GM21390 (cell line): ENCODE measurements at regions not wholly inside any gene's neighbourhood (a gene's known extent, or its start where the extent isn't known, plus 50 kb on each side); places are given as distances from the start of the nearest gene placed in this dataset.
"Not testable (repeated sequence)": the region's sequence is repeated elsewhere in the genome, so short reads cannot be mapped to it uniquely, and the experiment has no call there.

Experiments
- ATAC-seq: cut with Tn5 transposase; IDR thresholded peaks from one replicate; pipeline ENCODE4 v1.9.1; 2021; ENCODE audit not compliant: unreplicated experiment

DNA sequence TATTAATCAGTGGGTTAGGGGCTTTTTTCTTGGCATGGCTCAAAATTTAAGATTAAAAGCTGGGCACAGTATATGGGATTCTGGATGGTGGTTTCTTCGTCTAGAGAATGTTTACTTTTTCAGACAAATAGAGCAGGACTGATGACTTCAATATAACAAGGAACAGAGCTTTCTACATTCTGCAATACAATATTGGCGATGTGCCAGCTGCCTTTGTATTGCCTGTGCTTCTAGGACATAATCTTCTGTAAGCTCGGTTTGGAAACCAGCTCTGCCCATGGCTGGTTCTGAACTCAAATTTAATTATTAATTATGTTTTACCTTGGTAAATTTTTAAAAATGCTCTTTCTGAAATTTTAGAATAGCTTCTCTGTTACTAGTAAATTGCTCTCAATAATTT lies 139.1 kb upstream of the TRPC4 start:
- ATAC-seq, result no peak

GRCh38 chr13:38002606-38003005 lies 133.0 kb upstream of the TRPC4 start:
- ATAC-seq, result no peak

DNA sequence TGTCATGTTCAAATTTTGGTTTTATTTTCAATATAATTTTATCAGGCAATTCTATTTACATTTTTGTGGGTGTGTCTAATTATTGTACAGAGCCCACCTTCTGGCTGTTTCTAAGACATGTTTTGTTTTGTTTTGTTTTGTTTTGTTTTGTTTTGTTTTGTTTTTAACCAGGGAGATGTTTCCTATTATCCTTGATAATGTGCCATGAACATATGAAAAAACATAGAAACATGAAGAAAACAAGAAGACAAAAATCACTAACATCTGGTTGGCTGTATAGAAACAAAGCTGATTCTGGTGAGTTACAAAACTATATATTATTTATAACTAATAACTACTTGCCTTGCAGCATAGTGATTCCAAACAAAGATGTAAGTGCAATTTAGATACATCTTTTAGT lies 128.1 kb upstream of the TRPC4 start:
- no peak for ATAC-seq

GRCh38 chr13:37995092-37995491 lies 125.5 kb upstream of the TRPC4 start:
- ATAC-seq, result no peak

- no peak for ATAC-seq
Observed at GRCh38 chr13:37986811-37987210, 117.2 kb upstream of the TRPC4 start.

DNA sequence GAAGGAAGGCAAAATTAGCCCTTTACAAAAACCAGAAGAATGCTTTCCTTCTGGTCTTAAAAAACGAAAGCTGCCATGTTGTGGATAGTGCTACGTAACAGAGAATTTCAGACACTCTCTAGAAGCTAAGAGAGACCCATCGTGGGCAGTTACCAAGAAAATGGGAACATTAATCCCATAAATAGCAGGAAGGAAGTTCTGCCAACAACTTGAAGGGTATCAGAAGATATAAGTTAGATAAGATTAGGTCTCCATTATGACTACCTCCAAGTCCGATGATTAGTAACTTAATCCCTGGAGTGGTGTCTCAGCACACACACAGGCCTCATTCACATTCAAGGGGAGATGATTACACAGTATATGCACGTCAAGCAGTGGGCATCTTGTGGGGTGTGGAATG lies 115.7 kb upstream of the TRPC4 start:
- no peak for ATAC-seq

DNA sequence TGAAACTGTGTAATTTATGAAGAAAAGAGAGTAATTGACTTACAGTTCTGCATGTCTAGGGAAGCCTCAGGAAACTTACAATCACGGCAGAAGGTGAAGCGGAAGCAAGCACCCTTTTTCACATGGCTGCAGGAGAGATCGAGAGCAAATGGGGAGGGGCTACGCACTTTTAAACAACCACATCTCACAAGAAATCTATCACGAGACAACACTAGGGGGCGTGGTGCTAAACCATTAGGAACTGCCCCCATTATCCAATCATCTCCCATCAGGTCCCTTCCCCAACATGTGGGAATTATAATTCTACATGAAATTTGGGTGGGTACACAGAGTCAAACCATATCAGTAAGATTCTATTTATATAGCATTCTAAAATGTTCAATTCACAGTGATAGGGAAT lies 114.8 kb upstream of the TRPC4 start:
- no peak for ATAC-seq

DNA sequence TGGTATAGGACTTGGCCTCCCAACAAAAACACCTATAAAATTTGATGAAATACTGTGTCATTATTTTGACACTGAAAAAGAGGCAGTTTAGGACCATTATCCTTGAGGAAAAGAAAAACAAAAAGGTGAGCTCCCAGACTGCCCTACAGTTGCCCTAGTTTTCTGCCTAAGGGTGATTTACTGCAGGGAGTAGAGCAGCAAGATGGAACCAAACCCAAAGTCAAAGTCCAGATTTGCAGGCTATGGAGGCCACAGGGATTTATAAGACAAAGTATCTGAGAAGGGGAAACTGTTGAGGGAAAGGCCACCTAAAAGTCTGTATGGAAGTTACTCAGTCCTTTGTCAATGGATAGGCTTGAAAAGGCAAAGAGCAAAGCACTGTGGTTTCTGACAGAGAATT lies 112.4 kb upstream of the TRPC4 start:
- ATAC-seq, result no peak

DNA sequence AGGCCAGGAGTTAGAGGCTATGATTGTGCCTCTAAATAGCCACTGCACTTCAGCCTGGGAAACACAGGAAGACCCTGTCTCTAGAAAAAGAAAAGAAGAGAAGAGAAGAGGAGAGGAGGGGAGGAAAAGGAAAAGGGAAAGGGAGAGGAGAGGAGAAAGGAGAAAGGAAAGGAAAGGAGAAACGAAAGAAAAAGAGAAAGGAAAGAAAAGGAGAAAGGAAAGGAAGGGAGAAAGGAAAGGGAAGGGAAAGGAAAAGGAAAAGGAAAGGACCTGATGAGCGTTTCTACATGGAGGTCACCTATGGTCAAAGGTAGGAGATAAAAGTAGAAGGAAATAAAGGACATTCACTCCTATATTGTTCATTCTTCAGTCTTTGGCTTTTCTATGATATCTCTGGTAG lies 109.1 kb upstream of the TRPC4 start:
- ATAC-seq, result no peak

- no peak for ATAC-seq
Observed at GRCh38 chr13:37968555-37968954, 99.0 kb upstream of the TRPC4 start.

- no peak for ATAC-seq
Observed at GRCh38 chr13:37966266-37966665, 96.7 kb upstream of the TRPC4 start.

DNA sequence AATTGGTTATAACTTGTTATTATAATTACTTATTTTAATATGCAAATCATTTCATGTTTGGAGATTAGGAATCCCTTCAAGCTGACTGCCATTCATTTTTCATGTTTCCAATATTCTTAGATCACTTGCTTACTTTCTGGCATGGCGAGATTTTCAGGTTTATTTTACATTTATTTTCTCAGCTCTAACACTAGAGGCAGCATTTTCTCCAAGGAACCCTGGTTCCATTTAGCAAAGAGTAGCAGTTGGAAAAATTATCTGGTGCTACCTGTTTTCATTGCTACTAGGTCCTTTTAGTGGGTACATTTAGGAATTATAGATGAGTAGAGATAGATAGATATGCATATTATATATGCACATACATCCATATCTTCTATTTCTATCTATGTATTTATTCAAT lies 90.9 kb upstream of the TRPC4 start:
- ATAC-seq, result no peak

- no peak for ATAC-seq
Observed at GRCh38 chr13:37959284-37959683, 89.7 kb upstream of the TRPC4 start.

GRCh38 chr13:37956536-37956935 lies 87.0 kb upstream of the TRPC4 start:
- ATAC-seq, result no peak

DNA sequence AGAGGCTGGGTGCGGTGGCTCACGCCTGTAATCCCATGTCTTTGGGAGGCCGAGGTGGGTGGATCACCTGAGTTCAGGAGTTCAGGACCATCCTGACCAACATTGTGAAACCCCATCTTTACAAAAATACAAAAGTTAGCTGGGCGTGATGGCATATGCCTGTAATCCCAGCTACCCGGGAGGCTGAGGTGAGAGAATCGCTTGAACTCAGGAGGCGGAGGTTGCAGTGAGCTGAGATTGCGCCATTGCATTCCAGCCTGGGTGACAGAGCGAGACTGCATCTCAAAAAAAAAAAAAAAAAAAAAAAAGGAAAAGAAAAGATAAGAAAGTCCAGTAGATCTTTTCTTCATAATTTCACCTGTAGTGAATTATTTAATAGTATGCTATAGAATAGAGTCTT lies 85.0 kb upstream of the TRPC4 start:
- ATAC-seq, result not testable (repeated sequence)

DNA sequence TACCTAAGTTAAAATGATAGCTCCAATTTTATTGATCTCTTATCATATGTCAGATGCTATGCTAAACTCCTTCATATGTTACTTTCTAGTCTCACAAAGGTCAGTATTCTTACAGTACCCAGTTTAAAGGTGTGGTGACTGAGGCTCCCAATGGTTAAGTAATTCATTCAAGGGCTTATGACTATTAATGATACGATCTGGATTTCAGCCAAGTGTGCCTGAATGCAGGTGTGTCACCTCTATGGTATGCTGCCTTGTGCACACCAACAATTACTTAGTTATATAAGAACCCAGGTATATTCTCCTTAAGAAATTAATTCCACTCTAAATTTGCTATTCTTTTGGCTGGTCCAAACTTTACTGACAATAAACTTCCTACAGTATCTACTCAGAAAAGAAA lies 84.6 kb upstream of the TRPC4 start:
- ATAC-seq, result no peak

GRCh38 chr13:37953696-37954095 lies 84.1 kb upstream of the TRPC4 start:
- no peak for ATAC-seq

- no peak for ATAC-seq
Observed at GRCh38 chr13:37950016-37950415, 80.4 kb upstream of the TRPC4 start.

- no peak for ATAC-seq
Observed at GRCh38 chr13:37947419-37948140, 78.0 kb upstream of the TRPC4 start.

GRCh38 chr13:37945651-37946575 lies 76.3 kb upstream of the TRPC4 start:
- no peak for ATAC-seq

DNA sequence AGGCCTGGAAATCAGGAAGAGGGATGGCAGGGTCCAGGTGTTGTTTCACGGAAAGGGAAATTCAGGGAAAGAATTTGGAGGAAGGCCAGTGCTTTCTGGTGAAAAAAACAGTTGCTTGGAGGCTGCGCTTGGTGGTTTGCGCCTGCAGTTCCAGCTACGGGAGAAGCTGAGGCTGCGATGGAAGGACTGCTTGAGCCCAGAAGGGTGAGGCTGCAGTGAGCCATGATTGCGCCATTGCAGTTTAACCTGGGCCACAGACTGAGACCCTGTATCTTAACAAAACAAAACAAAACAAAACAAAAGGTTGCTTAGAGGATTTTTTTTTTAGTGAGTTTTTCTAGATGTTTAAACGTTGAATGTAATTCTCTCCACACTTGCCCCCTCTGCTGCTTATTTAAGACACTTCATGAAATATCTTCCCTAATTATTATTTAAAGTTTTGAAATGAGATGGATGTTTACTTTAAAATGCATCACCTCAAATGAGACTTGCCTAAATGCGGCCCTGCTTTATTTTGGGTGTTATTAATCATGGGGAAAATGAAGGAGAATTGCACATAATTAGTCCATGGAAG lies 75.4 kb upstream of the TRPC4 start:
- ATAC-seq, result no peak
